HG03442 (cell line): ENCODE measurements at regions not wholly inside any gene's neighbourhood (a gene's known extent, or its start where the extent isn't known, plus 50 kb on each side); places are given as distances from the start of the nearest gene placed in this dataset.

Experiments
- ATAC-seq: cut with Tn5 transposase; IDR thresholded peaks from one replicate; pipeline ENCODE4 v1.9.1; 2021; ENCODE audit warnings: mild to moderate bottlenecking, moderate library complexity; ENCODE audit not compliant: unreplicated experiment

- no peak for ATAC-seq
Measured at GRCh38 chrX:68998716-68999115, 166.5 kb downstream of the PJA1 start.

DNA sequence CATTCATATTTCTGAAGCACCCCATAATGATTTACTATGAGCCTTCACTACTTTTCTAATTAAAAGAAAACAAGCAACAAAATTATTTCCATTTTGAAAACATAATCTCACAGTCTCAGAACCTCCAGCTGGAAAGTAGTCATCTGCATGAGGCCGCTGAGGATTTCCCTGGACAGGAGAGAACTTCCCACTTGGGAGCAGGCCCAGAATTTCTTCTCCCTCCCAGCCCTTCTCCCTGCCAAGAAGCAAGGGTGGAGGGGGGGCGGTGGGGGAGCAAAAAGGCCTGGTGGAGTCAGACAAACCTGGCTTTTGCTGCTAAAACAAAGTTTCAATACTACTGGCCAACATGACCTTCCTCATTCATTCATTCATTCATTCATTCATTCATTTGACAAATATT is 167.3 kb downstream of the PJA1 start:
- no peak for ATAC-seq

DNA sequence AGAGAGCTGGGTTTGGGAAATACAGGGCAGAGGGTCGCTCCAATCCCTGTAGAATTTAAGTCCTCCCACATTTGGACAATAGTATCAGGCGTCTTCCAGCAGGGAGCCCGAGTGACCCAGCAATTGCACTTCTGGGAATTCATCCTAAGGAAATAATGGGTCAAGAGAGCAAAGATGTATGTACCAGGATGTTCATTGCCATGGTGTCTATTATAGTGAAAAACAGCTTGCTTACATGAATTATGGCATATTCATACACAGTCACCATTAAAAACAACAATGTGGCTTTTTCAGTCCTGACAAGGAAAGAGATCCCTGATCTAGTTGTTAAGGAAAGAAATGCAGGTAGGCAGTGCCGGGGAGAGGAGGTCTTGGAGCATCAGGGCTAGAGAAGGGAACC is 167.7 kb downstream of the PJA1 start:
- ATAC-seq = no peak

- no peak for ATAC-seq
Measured at GRCh38 chrX:68995780-68996551, 167.1 kb downstream of the EFNB1 start.

DNA sequence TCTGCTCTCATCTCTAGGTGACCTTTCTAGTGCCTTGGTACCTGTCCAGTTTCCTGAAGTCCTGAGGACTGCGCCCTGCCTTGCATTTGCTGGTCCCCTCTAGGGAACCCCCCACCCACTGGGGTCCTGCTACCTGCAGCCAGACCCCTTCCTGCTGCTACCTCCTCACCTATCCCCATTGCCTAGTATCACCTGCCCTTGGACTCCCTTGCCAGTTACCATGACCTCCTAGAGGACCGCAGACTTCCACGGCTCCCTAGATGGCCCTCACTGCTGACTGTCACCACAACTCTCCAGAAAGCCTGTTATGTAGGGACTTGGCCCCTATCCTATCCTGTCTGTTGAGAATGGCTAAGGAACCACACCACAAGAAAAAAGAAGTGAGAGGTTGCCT is 166.6 kb downstream of the EFNB1 start:
- no peak for ATAC-seq

- no peak for ATAC-seq
Measured at GRCh38 chrX:68994891-68995255, 166.1 kb downstream of the EFNB1 start.

GRCh38 chrX:68994135-68994890 is 165.5 kb downstream of the EFNB1 start:
- ATAC-seq = no peak

DNA sequence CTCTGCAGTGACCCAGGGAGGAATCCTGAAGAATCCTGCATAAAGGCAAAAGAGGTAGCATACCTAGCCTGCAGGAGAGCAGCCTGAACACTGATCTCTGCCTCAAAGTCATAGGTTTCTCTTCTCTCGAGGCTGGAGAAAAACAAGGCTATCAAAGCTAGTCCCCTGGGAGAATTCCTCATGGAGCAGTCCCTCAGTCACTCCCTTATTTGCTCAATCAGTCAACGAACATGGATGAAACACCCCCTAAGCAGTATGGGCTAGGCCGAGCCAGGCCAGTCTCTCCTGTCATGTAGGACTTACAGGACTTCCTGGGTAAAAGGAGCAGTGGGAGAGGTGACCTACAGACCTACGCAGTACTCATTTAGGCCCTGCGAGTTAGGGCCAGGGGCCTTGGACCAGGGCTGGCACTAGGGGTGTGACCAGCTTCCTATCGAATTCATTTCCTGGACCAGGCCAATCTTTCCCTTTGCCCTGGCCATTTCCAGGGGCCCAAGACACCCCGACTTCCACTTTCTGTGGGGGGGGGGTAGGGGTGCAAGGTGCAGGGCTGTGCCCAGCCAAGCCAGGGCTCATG is 164.1 kb downstream of the EFNB1 start:
- ATAC-seq = no peak

DNA sequence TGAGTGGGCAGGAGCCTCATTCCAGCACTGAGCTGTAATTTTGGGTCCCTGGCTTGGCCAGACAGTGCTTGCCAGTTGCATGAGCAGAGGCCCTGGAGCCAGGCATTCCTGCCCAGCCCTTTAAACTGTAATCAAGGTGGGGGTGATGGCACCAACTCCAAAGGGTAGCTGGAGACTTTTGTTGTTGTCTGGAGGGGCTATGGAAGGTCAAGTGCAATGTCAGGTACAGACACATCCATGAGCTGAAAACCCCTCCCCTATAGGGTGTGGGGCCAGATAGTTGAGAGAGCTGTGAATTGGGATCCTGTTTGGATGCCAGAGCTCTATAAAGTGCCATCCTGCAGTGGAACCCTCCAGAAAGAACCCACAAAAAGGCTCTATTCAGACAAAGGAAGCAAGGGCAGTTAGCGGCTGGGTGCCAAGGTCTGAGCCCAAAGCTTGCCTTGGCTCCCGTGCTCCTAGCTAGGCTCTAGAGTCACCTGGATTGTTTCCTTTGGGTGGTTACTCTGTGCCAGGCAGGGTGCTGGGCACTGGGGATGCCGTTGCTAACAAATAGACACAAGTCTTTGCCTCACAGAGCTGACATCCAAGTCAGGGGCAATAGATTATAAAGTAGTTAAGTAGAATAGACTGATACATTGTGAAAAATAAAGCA is 163.0 kb downstream of the EFNB1 start:
- ATAC-seq = no peak

- no peak for ATAC-seq
Measured at GRCh38 chrX:68990948-68991347, 162.1 kb downstream of the EFNB1 start.

DNA sequence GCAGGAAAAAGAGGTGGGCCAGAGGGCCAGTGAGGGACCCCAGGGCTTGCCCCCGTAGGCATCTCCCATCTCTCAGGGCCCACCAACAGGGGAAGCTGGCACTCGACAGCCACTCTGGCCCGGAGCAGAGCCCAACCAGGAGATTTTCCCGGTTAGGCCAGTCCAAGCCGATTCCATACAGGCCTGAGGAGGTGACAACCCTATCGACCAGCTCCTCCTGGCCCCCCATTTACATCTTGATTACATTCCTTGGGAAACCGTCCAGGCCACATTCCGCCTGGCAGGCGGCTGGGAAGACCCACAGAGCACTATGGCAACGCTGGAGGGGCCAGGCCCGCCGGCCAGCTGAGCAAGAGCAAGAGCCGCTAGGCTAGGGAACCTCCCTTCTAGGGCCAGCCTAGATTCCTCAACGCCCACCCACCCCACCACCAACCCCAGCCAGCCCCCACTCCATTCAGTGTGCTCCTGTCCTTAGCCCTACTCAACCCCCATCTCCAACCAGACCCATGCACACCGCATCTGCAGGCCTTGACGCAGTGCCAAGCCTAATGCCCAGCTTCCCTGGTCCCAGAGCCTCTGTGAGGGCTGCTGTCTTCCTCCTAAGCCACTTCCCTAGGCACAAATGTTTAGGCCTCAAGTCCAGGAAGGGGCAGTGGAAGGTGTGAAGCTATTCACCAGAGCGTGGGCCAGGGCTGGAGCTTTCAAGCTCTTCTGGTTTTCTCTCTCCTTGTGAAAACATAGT is 161.2 kb downstream of the EFNB1 start:
- ATAC-seq = no peak

DNA sequence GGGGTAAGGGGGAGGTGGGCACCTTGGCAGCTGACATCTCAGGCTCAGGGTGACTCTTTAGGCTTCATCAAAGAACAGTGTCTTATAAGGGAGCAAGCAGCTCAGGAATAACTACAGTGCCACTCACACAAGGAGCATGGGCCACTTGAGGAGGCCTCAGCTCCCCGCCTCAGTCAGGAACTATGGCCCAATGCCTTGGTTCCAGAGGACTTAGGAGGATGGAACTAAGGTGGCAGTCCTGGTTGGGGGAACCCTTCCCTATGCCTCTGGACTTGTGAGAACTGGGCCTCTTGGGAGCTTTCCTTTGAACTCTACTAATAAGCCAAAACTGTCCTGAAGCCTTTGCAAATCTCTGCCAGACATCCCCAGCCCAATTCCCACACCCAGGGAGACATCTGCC is 160.6 kb downstream of the EFNB1 start:
- no peak for ATAC-seq

GRCh38 chrX:68988865-68989264 is 160.0 kb downstream of the EFNB1 start:
- no peak for ATAC-seq

DNA sequence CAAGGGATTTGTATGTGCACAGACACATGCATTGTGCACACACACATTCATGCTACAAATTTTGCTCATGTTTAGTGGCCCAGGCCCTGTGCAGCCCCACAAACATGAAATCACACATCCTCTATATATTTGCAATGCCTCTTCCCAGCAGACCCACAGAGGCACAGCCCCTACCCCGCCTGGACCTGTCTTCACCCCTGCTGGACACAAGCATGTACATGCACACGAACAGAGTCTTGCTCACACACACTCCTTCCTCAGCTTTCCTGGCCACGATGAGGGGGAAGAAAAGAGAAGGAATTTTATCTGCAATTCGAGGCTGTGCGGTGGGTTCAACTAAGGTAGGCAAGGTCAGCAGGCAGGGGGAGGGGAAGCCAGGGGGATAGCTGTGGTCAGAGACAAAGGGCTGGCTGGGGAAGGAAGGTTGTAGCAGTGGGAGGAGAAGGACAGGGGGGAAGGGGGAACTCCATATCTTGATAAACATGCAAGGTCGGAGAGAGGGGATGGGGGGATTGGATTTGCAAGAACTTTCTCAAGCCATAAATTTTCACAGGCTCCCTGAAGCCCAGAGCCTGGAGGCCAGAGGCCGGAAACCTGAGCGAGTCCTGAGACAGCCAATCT is 156.4 kb downstream of the EFNB1 start:
- ATAC-seq = no peak

DNA sequence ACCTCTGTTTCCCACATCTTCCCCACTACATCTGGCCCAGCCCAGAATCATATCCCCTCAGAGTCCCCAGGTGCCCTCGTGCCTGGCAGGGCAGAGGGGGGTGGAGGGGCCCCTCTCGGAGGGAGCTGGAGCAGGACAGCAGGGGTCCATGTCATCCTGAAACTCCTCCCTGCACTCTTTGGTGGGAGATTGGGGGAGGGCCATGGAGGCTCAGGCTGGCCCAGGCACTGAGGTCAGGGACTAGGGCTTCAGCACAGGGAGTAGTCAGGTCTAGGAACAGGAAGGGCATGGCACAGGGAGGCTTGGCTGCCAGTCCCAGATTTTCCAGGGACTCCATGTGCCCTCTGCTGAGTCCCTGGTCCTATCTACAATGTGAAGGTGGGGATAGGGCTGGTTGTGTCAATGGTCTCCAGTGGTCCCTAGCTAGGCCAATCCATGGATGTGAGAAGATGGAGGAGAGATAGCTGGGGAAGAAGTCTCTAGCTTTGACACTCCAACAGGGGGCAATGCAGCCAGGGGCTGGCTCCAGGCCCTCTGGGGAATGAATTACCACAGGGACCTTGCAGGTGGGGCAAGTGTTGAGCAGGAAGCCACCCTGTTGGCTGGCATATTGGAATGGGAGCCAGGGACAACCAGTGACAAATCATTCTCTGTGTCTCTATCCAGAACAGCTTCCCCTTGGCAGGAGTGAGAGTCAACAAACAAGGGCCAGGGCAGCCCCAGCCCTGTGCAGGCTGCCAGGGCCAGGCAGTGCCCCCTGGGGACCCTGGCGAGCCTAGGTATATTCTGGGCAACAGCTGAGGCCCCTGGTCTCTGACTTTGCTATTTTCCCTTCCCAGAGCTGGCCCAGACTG is 154.4 kb downstream of the EFNB1 start:
- no peak for ATAC-seq

- no peak for ATAC-seq
Measured at GRCh38 chrX:68982476-68982875, 153.7 kb downstream of the EFNB1 start.

- ATAC-seq = no peak
Measured at GRCh38 chrX:68980906-68981616, 152.2 kb downstream of the EFNB1 start.

GRCh38 chrX:68978655-68979054 is 149.8 kb downstream of the EFNB1 start:
- no peak for ATAC-seq

DNA sequence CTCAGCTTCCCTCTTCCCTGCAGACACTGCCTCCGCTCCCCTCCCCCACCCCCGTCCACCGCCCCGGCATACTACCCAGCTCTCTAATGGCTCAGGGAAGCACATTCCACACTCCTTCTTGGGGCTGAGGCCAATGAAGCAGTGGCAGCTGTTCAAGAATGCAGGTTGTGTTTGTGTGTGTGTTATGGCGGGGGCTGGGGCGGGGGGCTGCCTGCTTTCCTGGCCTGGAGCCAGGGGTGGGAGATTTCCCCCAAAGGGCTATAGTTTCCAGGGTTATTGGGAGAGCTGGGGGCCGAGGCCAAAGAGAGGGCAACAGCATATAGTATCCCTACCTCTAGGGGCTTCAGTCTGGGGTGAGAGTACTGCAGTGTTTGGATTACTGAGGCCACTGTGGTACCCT is 149.4 kb downstream of the EFNB1 start:
- no peak for ATAC-seq
